SKM-1 (cell line): ENCODE measurements at regions not wholly inside any gene's neighbourhood (a gene's known extent, or its start where the extent isn't known, plus 50 kb on each side); places are given as distances from the start of the nearest gene placed in this dataset.
"Not testable (repeated sequence)": the region's sequence is repeated elsewhere in the genome, so short reads cannot be mapped to it uniquely, and the experiment has no call there.

Source experiments
- DNase-seq: peaks from one replicate; lab custom pipeline; 2025; ENCODE audit not compliant: unreplicated experiment; lab: John Stamatoyannopoulos, UW

- no peak for DNase-seq
Measured at GRCh38 chr2:240252872-240253511, 112.5 kb upstream of the OTOS start.

GRCh38 chr2:240253583-240254145 is 113.2 kb upstream of the OTOS start:
- no peak for DNase-seq

- DNase-seq, result no peak
Measured at GRCh38 chr2:240254337-240255164, 114.1 kb upstream of the OTOS start.

- no peak for DNase-seq
Measured at GRCh38 chr2:240255165-240255491, 114.7 kb upstream of the OTOS start.

GRCh38 chr2:240255811-240256703 is 115.6 kb upstream of the OTOS start:
- DNase-seq, result no peak

- DNase-seq, result no peak
Measured at GRCh38 chr2:240256704-240257637, 116.5 kb upstream of the OTOS start.

- no peak for DNase-seq
Measured at GRCh38 chr2:240257940-240258580, 117.6 kb upstream of the OTOS start.

GRCh38 chr2:240258685-240259084 is 118.2 kb upstream of the OTOS start:
- DNase-seq, result no peak

GRCh38 chr2:240259201-240259923 is 118.9 kb upstream of the OTOS start:
- no peak for DNase-seq

- no peak for DNase-seq
Measured at GRCh38 chr2:240259924-240260529, 119.6 kb upstream of the OTOS start.

- DNase-seq, result no peak
Measured at GRCh38 chr2:240260664-240261063, 120.2 kb upstream of the OTOS start.

GRCh38 chr2:240262578-240262977 is 122.1 kb upstream of the OTOS start:
- not testable (repeated sequence) for DNase-seq

- no peak for DNase-seq
Measured at GRCh38 chr2:240269380-240269779, 128.9 kb upstream of the OTOS start.

- DNase-seq, result no peak
Measured at GRCh38 chr2:240269886-240270285, 129.4 kb upstream of the OTOS start.

GRCh38 chr2:240271716-240272341 is 131.4 kb upstream of the OTOS start:
- no peak for DNase-seq

- no peak for DNase-seq
Measured at GRCh38 chr2:240275386-240275785, 134.9 kb upstream of the OTOS start.

- no peak for DNase-seq
Measured at GRCh38 chr2:240277073-240277806, 136.8 kb upstream of the OTOS start.
